LNCAP (cell line): ENCODE measurements at regions not wholly inside any gene's neighbourhood (a gene's known extent, or its start where the extent isn't known, plus 50 kb on each side); places are given as distances from the start of the nearest gene placed in this dataset.

ENCODE experiments used
- TF ChIP-seq, protein P1 (sequence below): fragments of 450-650 bp; IDR thresholded peaks from 2 replicates; pipeline ENCODE4 v1.5.1; 2017; ENCODE audit warnings: mild to moderate bottlenecking

DNA sequence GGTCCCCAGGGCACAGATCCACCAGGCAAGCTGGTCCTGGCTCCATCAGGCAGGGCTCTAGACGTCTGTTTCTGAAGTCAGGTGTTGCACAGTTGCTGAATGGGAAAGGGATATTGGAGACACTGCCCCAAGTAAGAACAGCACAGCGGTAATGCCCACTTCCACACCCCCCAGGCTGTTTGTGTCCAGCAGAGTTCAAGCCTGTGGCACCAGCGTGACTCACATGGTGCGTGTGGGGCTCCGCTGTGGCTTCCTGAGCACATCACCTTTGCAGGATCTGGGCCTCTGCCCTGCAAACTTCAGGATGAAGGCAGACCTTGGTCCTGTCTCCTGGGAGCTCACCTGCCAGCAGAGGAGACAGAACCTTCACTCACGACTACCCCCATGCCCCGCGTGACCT lies 203.3 kb downstream of the TFCP2L1 start:
- TF ChIP-seq, protein P1, sequence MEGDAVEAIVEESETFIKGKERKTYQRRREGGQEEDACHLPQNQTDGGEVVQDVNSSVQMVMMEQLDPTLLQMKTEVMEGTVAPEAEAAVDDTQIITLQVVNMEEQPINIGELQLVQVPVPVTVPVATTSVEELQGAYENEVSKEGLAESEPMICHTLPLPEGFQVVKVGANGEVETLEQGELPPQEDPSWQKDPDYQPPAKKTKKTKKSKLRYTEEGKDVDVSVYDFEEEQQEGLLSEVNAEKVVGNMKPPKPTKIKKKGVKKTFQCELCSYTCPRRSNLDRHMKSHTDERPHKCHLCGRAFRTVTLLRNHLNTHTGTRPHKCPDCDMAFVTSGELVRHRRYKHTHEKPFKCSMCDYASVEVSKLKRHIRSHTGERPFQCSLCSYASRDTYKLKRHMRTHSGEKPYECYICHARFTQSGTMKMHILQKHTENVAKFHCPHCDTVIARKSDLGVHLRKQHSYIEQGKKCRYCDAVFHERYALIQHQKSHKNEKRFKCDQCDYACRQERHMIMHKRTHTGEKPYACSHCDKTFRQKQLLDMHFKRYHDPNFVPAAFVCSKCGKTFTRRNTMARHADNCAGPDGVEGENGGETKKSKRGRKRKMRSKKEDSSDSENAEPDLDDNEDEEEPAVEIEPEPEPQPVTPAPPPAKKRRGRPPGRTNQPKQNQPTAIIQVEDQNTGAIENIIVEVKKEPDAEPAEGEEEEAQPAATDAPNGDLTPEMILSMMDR = no peak

DNA sequence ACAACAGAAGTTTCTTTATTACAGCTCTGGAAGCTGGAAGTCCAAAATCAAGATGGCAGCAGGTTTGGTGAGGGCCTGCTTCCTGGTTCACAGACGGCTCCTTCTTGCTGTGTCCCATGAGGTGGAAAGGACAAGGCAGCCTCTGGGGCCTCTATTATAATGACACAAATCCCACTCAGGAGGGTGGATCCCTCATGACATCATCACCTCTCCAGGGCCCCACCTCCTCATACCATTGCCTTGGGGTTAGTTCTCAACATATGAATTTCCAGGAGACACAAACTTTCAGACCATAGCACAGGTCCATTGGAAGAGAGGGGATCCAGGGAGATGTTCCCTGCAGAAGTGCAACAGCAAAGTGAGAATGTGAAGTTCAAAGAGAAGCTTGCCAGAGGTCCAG lies 202.8 kb downstream of the TFCP2L1 start:
- TF ChIP-seq, protein P1 = no peak

DNA sequence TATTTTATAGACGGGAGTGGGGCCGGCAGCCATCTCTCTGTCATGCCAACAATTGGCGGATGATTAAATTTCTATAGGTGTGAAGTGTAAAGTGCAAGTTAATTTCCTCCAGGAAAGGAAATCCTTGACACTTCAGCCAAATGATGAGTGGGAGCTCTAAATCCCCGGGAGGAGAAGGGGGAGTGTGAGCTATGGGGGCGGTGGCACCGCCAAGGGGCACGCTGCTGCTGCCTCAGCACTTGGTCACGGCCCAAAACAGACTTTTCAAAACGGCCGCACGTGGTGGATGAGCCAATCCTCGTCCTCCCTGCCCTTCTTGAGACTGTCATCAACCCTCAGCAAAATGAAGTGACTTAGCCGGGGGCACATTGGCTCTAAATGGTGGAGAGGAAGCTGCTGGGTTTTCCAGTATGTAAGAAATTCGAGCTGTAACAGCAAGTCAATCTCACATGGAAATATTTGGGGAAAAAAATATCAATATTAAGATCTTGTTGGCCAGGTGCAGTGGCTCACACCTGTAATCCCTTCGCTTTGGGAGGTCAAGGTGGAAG lies 200.8 kb downstream of the TFCP2L1 start:
- TF ChIP-seq, protein P1 = no peak

DNA sequence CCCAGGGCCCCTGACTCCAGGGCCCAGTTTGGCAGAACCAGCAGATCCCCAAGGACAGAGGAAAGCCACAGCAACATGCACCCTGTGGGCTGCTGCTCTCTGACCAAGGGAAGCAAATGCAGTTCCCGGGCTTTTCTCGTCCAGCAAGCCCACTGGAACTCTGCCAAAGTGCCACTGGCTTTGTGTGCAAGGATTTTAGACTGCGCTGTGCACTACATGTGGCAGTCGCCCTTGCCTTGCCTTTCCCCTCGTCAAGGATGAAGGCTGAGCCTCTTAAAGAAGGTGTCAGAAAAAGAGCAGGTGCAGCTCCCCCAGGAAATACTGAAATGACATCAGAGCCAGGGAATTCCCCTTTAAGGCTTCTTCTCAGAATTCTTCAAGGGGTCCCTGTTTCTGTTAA lies 199.2 kb downstream of the TFCP2L1 start:
- TF ChIP-seq, protein P1 = no peak

DNA sequence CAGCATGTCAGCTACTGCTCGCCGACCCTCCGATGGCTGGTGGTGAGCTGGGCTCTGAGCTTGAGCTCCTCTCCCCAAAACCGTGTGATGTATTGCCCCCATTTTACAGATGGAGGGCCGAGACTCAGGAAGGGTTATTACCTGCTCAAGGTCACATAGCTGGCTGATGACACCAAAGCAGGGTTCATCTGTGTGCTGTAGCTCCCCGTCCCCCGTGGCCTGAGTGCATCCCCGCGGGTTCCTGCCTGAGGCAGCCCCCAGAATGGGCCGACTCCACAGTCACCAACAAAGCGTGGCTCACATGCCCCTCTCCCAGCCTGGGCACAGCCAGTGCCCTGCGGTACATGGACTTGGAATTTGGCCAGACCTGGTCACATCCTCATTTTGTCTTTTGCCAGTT lies 198.6 kb downstream of the TFCP2L1 start:
- TF ChIP-seq, protein P1 = no peak

DNA sequence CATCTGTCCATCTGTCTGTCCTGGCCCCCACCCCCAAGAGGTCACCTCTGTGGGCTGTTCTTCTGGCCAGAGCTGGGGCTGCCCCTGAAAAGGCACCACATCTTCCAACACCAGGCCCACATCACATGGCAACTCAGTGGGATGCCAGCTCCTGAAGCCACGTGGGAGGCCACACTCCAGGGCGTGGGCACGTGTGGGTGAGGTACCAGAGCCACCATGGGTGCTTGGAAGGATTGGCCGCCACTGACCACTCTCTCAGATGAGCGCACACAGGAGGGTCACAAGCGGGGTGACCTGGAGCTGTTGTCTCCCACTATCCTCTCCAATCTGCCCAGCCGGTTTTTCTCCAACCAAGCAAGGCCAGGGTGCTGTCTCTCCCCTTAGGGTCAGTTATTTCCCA lies 197.9 kb downstream of the TFCP2L1 start:
- TF ChIP-seq, protein P1 = no peak

DNA sequence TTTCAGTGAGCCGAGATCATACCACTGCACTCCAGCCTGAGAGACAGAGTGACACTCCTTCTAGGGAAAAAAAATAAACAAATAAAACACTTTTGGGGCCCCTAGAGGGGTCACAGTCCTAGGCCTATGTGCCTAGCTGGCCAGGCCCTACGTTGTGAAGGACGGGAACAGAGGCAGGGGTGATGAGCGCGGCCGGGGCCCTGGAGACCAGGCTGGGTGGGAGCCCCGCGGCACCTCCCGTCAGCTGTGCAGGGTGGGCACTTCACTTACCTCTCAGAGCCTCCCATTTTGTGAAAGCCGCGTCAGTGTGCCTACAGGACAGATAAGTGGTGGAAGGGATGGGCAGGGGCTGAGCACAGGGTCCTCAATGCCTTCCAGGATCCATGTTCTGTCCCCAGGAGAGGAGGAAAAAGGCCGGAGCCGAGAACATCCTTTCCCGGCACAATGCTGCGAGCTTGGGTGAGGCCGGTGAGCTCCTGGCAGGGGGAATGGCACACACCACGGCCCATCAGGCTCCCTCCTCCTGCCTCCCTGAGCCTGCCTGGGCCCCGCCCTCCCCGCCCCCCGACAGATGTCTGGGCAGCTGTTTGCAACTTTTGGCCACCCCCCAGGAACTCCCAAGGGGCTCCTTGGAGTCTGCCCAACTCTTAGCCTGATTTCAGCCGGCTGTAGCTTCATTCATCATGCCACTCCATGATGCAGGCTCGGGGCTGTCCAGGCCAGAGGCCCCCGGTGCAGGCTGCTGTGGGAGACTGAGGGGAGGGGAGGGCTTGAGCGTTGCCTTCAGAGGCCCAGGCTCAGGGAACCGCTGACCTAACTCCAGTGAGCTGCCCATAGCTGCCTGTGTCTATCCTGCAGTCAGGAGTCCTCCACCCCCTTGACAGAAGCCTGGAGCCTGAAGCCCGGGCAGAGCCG lies 196.5 kb downstream of the TFCP2L1 start:
- TF ChIP-seq, protein P1 = no peak
